Hematopoietic multipotent progenitor cell treated with erythropoietin and hydrocortisone succinate and interleukin-3 and kit ligand, for 6 days (in vitro differentiated cells): ENCODE measurements at regions not wholly inside any gene's neighbourhood (a gene's known extent, or its start where the extent isn't known, plus 50 kb on each side); places are given as distances from the start of the nearest gene placed in this dataset.

ENCODE experiments used
- DNase-seq: peaks from one replicate; pipeline ENCODE4 v3.0.0-alpha.2; 2015

GRCh38 chr17:36818134-36818825 is 119.0 kb upstream of the LHX1 start:
- no peak for DNase-seq

GRCh38 chr17:36823850-36824677 is 113.2 kb upstream of the LHX1 start:
- DNase-seq, result no peak

- DNase-seq, result no peak
Observed at GRCh38 chr17:36824678-36825101, 112.6 kb upstream of the LHX1 start.

GRCh38 chr17:36825113-36825512 is 112.2 kb upstream of the LHX1 start:
- no peak for DNase-seq

GRCh38 chr17:36825521-36825920 is 111.8 kb upstream of the LHX1 start:
- no peak for DNase-seq

GRCh38 chr17:36825951-36826350 is 111.3 kb upstream of the LHX1 start:
- DNase-seq, result no peak

GRCh38 chr17:36827081-36827480 is 110.2 kb upstream of the LHX1 start:
- DNase-seq, result no peak

GRCh38 chr17:36829676-36830075 is 107.6 kb upstream of the LHX1 start:
- no peak for DNase-seq

GRCh38 chr17:36833279-36833678 is 104.0 kb upstream of the LHX1 start:
- no peak for DNase-seq

GRCh38 chr17:36835036-36835435 is 102.2 kb upstream of the LHX1 start:
- no peak for DNase-seq

GRCh38 chr17:36837195-36837938 is 99.9 kb upstream of the LHX1 start:
- DNase-seq, result no peak

- DNase-seq, result no peak
Observed at GRCh38 chr17:36837939-36838272, 99.4 kb upstream of the LHX1 start.

GRCh38 chr17:36839256-36839655 is 98.0 kb upstream of the LHX1 start:
- DNase-seq, result no peak

GRCh38 chr17:36840796-36841195 is 96.5 kb upstream of the LHX1 start:
- no peak for DNase-seq

- DNase-seq, result no peak
Observed at GRCh38 chr17:36842231-36842819, 95.0 kb upstream of the LHX1 start.

GRCh38 chr17:36842963-36843558 is 94.2 kb upstream of the LHX1 start:
- DNase-seq, result no peak

GRCh38 chr17:36844013-36844412 is 93.3 kb upstream of the LHX1 start:
- no peak for DNase-seq

GRCh38 chr17:36844601-36845000 is 92.7 kb upstream of the LHX1 start:
- no peak for DNase-seq

GRCh38 chr17:36845916-36846315 is 91.4 kb upstream of the LHX1 start:
- DNase-seq, result no peak

- DNase-seq, result no peak
Observed at GRCh38 chr17:36846410-36847292, 90.6 kb upstream of the LHX1 start.

GRCh38 chr17:36848008-36848902 is 89.0 kb upstream of the LHX1 start:
- DNase-seq, result no peak
